BJ (cell line): ENCODE measurements at regions not wholly inside any gene's neighbourhood (a gene's known extent, or its start where the extent isn't known, plus 50 kb on each side); places are given as distances from the start of the nearest gene placed in this dataset.
A peak's percentile ranks its signal among the peaks of the same experiment; 100 is the strongest.
"Not testable (repeated sequence)": the region's sequence is repeated elsewhere in the genome, so short reads cannot be mapped to it uniquely, and the experiment has no call there.

ENCODE experiments used
- CTCF ChIA-PET: fragments of 350-600 bp; formaldehyde crosslinking; extraction: SDS; loops from one replicate; lab custom pipeline; 2021; ENCODE audit warnings: antibody characterized with exemption, inconsistent platforms; lab: Yijun Ruan, JAX
- POLR2A ChIA-PET: fragments of 300-600 bp; sonication (Branson Sonifier 250); formaldehyde crosslinking; extraction: SDS; loops from one replicate; lab custom pipeline; 2021; ENCODE audit warnings: antibody characterized with exemption; lab: Charles Lee
- DNase-seq: peaks from one replicate; pipeline ENCODE4 v3.0.0-alpha.2; 2011; ENCODE audit warnings: low read depth
- H3K27me3 ChIP-seq: 2 replicates; pipeline ENCODE4 v1.6.0; 2011; ENCODE audit warnings: low read length; ENCODE audit not compliant: control insufficient read depth, insufficient read depth
- H3K36me3 ChIP-seq: 2 replicates; pipeline ENCODE4 v1.5.1; 2011; ENCODE audit warnings: low read length; ENCODE audit not compliant: control insufficient read depth, insufficient read depth
- H3K4me3 ChIP-seq: 2 replicates; pipeline ENCODE4 v1.5.1; 2011; ENCODE audit warnings: low read depth, mild to moderate bottlenecking, control low read depth, low read length

DNA sequence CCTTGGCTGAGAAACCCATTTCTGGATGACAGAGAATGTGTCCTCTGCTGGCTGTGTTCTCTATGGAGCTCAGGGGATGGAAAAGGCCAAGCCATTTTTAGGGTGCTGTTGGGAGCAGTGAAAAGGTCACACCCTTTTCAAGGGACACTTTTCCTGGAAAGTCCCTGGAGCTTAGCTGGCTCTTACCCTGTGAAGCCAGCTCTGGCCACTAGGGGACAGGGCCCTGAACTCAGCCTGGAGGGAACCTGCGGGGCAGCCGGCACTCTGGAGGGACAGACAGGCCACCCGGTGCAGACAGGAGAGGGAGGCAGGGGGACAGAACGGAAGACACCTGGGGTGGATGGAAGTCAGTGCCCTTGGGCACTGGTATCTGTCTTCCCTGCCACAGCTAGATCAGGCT is 95.3 kb upstream of the ZSCAN2 start:
- CTCF ChIA-PET, H3K27me3 ChIP-seq, DNase-seq, H3K4me3 ChIP-seq, POLR2A ChIA-PET, H3K36me3 ChIP-seq: not testable (repeated sequence)

DNA sequence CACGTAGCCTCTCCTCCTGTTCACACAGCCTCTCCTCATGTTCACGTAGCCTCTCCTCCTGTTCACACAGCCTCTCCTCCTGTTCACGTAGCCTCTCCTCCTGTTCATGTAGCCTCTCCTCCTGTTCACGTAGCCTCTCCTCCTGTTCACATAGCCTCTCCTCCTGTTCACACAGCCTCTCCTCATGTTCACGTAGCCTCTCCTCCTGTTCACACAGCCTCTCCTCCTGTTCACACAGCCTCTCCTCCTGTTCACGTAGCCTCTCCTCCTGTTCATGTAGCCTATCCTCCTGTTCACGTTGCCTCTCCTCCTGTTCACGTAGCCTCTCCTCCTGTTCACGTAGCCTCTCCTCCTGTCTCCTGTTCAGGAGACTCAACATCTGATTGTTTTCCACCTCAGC is 88.5 kb upstream of the ZSCAN2 start:
- H3K36me3 ChIP-seq, H3K27me3 ChIP-seq, POLR2A ChIA-PET, DNase-seq, CTCF ChIA-PET, H3K4me3 ChIP-seq: not testable (repeated sequence)

DNA sequence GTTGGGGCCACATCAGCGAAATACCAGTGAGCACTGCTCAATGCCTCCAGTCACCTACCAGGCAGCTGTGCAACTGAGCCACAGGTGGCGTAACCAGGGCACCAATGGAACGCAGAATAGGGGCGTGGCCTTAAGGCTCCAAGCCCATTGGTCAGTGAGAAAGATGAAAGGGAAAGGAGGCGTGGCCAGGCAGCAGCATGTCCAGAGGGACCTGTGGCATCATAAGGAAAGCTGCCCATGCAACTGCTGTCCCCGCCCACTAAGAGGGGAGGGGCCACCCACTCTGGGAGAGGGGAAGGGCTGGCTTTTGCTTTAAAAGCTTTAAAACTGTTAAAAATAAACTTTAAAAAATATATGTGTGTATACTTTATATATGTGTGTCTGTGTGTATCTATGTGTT is 84.0 kb upstream of the ZSCAN2 start:
- H3K36me3 ChIP-seq, H3K27me3 ChIP-seq, CTCF ChIA-PET, POLR2A ChIA-PET, H3K4me3 ChIP-seq, DNase-seq: not testable (repeated sequence)

DNA sequence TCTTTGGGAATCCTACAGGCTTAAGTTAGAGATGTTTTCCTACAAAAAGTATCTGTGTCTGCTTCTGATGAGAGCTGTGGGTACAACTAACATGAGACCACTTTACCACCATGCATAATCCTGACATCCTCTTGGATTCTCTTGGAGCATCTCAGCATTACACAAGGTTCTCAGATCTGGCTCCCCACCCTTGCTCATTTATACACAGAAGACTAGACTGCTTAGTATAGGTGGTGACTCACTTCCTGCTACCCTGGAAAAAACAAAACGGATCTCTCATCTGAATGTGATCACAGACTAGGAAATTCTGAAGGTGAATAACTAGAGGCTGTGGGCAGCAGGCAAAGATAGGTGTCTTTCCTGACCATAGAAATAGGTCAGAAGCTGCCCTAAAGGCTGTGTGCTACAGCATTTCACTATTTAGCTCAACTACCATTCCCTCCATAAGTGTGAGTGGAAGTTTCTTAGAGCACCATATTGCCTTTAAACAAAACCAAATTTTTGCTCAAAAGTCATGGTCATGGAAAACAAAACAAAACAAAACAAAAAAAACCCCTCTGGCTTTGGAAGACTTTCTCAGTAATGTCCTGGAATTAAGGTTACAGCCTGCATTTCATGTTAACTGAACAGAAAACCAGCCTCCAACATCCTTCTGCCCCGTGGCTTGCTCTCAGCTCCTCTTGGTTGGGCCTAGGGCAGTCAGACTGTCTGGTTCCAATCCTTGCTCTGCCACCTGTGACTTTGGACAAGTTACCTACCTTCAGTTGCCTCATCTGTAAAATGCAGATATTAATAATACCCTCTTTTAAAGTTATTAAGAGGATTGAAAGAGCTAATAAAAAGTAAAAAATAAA is 75.1 kb upstream of the ZSCAN2 start:
- CTCF ChIA-PET, H3K36me3 ChIP-seq, DNase-seq, H3K4me3 ChIP-seq, H3K27me3 ChIP-seq, POLR2A ChIA-PET: not testable (repeated sequence)

DNA sequence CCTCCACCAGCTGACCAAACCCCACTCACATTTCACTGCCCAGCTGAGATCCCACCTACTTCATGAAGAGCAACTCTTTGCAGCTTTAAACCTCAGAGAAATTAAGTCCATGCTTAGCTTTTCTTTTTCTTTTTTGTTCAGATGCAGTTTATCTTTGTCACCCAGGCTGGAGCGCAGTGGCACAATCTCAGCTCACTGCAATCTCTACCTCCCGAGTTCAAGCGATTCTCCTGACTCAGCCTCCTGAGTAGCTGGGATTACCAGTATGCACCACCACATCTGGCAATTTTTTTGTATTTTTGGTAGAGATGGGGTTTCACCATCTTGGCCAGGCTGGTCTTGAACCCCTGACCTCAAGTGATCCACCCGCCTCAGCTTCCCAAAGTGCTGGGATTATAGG is 70.1 kb upstream of the ZSCAN2 start:
- CTCF ChIA-PET, POLR2A ChIA-PET: not testable (repeated sequence)

DNA sequence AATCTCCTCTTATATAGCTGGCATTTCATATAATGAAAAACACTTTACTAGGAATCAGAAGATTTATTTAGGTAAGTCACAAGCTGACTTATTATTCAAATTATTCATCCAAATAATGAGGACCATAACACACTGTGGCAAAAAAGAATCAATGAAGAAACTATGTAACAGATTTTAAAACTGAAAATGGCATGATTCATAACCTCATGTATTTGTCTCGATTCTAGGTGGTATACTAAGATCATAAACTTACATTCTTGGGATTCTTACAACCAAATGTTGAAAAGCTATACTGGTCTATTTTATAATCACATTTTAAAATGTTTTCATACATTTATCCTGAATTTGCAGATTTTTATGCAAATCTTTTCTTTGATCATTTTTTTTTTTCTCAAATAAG is 69.6 kb upstream of the ZSCAN2 start:
- CTCF ChIA-PET, POLR2A ChIA-PET, H3K36me3 ChIP-seq, H3K4me3 ChIP-seq, DNase-seq, H3K27me3 ChIP-seq: not testable (repeated sequence)

More for the DNA sequence above, 70.1 kb upstream of the ZSCAN2 start:
- H3K36me3 ChIP-seq, DNase-seq, H3K27me3 ChIP-seq, H3K4me3 ChIP-seq: not testable (repeated sequence)

DNA sequence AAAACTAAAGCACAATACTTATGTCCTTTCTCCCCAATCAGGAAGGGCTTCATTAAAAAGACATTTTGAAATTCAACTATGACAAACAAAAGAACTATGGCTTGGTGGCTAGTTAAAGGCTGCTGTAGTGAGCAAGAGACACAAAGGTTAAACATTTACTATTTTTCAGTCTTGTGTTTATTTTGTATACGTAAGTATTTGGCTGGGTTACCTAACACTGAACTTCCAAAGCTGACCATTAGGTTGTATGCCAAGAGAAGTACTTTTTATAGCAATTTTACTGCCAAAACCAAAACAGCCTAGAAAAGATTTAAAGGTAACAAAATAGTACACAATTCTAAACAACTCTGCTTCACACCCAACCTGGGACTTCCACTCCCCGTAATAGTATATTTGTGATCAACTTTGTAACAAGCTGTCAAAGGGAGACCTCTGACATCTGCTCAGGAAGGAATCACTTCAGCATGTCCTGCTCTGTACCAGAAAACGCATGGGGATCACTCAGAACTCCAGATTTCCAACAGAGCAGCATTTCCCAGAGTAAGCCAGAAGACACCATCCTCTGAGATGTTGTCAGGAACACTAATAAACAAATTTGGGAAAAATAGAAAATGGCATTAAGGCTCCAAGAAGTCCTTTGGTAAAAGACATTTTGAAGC is 69.0 kb upstream of the ZSCAN2 start:
- H3K36me3 ChIP-seq, H3K4me3 ChIP-seq, H3K27me3 ChIP-seq, POLR2A ChIA-PET, CTCF ChIA-PET: not testable (repeated sequence)
- peak; percentile 22 for DNase-seq

DNA sequence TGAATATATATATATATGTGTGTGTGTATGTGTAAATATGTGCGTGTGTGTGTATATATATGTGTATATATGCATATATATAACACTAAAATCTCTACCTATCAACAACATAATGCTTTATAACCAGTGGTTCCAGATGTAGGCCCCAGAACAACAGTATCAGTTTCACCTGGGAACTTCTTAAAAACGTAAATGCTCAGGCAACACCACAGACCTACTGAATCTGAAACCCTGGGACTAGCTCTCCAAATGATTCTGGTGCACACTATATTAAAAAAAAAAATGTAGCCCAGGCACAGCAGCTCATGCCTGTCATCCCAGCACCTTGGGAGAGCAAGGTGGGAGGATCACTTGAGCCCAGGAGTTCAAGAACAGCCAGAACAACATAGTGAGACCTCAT is 67.1 kb upstream of the ZSCAN2 start:
- POLR2A ChIA-PET, CTCF ChIA-PET, H3K4me3 ChIP-seq, H3K36me3 ChIP-seq, H3K27me3 ChIP-seq, DNase-seq: not testable (repeated sequence)

DNA sequence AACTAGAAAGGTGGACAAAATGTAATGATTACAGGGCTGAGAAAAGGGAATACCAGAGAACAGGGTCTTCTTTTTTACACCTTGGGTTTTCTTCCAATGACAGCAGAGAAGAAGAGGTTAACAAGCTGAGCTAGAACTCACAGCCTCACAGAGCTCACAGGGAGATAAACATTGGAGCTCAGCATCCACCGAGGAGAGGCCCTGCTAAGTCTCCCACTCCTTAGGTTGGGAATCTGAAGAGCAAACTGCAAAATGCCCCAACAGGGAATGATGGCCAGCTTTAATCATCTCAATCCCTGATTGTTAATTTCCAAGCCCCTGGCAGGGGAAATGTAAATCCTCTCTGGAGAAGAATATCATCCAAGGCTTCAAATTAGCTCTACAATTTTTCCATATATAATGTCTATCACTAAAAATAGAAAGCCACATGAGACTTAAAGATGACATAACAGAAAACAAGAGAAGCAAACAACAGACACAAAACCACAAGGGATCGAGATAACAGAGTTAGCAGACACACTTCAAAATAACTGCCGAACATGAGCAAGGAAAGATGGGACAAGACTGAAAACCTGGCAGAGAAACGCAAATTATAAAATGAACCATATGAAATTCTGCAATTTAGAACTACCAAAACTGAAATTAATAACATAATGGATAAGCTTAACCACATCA is 66.1 kb upstream of the ZSCAN2 start:
- H3K4me3 ChIP-seq, DNase-seq, H3K36me3 ChIP-seq, H3K27me3 ChIP-seq, POLR2A ChIA-PET, CTCF ChIA-PET: not testable (repeated sequence)

DNA sequence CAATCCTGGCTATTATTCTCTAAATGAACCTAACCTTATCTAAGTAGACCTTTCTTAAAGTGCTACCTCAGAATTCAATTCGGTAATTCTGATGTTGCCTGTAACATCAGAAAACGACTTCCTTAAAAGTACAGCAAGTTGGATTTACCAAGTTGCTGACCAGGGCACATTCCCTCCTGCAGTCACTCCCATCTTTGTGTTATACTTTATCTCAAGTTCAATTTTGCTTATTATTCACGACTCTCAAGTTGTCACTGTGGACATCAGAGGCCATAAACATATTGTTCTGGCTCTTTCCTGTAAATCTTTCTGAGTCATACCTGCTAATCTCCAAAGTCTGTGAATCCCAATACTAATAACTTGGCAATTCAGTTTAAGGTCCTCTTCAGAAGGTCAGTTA is 64.6 kb upstream of the ZSCAN2 start:
- CTCF ChIA-PET = interaction anchor here (0.6 kb wide), 1 partner anchor 309 kb away, joined by 3 read pairs; no protein-coding TSS in a partner anchor
- H3K4me3 ChIP-seq = not testable (repeated sequence)

DNA sequence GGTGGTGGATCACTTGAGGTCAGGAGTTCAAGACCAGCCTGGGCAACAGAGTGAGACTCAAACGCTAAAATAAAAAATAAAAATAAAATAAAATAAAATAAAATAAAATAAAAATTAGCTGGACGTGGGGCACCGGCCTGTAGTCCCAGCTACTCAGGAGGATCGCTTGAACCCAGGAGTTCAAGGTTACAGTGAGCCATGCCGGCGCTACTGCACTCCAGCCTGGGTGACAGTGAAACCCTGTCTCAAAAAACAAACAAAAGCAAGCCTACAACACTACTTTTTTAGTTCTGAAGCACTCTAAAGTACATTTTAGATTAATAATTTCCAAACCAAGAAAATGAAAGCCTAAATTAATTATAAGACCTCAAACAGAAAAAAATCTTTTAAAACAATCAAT is 56.2 kb upstream of the ZSCAN2 start:
- CTCF ChIA-PET, DNase-seq, H3K27me3 ChIP-seq, POLR2A ChIA-PET, H3K4me3 ChIP-seq, H3K36me3 ChIP-seq: not testable (repeated sequence)

More for the DNA sequence above, 64.6 kb upstream of the ZSCAN2 start:
- POLR2A ChIA-PET, DNase-seq, H3K36me3 ChIP-seq, H3K27me3 ChIP-seq: not testable (repeated sequence)

DNA sequence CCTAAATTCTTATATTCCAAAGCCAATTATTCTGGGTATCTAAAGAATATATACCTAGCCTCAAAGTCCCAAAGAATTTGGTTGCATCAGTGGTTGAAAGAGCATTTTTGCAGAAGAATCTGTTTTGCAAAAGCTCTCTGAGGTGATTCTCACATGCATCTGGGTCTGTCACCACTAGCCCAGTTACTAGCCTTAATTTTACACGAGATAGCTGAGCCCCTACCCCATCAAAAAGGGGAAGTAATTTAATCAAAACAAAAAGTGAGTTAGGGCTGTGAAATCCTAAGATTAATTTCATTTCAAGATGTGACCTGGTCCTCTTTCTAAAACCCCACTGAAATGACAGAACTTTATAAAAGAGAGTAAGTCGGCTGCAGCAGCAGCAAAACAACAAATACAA is 53.7 kb upstream of the ZSCAN2 start:
- DNase-seq, H3K36me3 ChIP-seq, CTCF ChIA-PET, H3K4me3 ChIP-seq, H3K27me3 ChIP-seq, POLR2A ChIA-PET: not testable (repeated sequence)

DNA sequence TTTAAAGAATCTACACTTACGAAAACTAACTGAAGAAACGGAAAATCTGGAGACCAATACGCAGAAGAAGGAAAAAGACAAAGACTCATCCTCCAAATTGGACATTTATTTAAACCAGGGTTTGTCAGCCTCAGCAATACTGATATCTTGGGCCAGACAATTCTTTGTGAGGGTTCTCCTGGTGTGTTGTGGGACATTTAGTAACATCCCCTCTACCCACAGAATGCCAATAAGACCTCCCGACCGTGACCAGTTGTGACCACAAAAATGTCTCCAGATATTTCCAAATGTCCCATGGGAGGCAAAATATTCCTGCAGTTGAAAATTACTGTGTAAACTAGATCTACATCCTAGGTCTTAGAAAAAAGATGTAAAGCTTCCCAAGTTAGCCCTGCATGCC is 50.3 kb upstream of the ZSCAN2 start:
- H3K27me3 ChIP-seq, DNase-seq, H3K36me3 ChIP-seq, POLR2A ChIA-PET, H3K4me3 ChIP-seq, CTCF ChIA-PET: not testable (repeated sequence)
